Keratinocyte (primary cell): ENCODE measurements at regions not wholly inside any gene's neighbourhood (a gene's known extent, or its start where the extent isn't known, plus 50 kb on each side); places are given as distances from the start of the nearest gene placed in this dataset.

ENCODE experiments used
- CTCF ChIP-seq, 3 experiments: IDR thresholded peaks in 1 of 3; conservative IDR thresholded peaks in 1 of 3; optimal IDR thresholded peaks in 1 of 3; 2 replicates in 2 of 3; 3 replicates in 1 of 3; pipeline versions ENCODE3 to v1.5.1; 2011; ENCODE audit warnings: low read length in 3 of 3, mild to moderate bottlenecking in 3 of 3, moderate library complexity in 2 of 3, control low read depth in 1 of 3, inconsistent platforms in 1 of 3; ENCODE audit not compliant: insufficient read depth in 2 of 3; ENCODE audit errors: extremely low read depth in 1 of 3
- EZH2 ChIP-seq: IDR thresholded peaks from one replicate; pipeline ENCODE4 v1.6.1; 2012; ENCODE audit warnings: inconsistent platforms, mild to moderate bottlenecking, low read length, moderate library complexity

GRCh38 chr9:35552837-35553236 is 52.2 kb upstream of the TESK1 start:
- TF ChIP-seq CTCF (optimal IDR thresholded peaks at IDR 0.05 in 1 of 3, IDR thresholded peaks at IDR 0.05 in 1 of 3, conservative IDR thresholded peaks at IDR 0.05 in 1 of 3; ENCODE audit: extremely low read depth in 1 of 3, insufficient read depth in 2 of 3, low read length in 3 of 3) (no peak), EZH2 (no peak)
